Stomach (tissue), 8 donors: ENCODE measurements at regions not wholly inside any gene's neighbourhood (a gene's known extent, or its start where the extent isn't known, plus 50 kb on each side); places are given as distances from the start of the nearest gene placed in this dataset.

ENCODE experiments used
- DNase-seq, 2 donors: peaks; one replicate each; pipeline versions ENCODE4 v3.0.0 to v3.0.0-alpha.2; 2013 to 2019
- H3K27ac ChIP-seq, 5 donors: fragments of 200-600 bp in 4 of 5; sonication (generic) in 4 of 5; one replicate each; pipeline ENCODE4 v1.5.1; 2013 to 2019; ENCODE audit warnings: mild to moderate bottlenecking in 1 of 5, moderate library complexity in 1 of 5
- H3K27me3 ChIP-seq, 3 donors: fragments of 200-600 bp; sonication (generic); one replicate each; pipeline ENCODE4 v1.5.1; 2017 to 2019; ENCODE audit warnings: mixed run types in 1 of 3
- H3K36me3 ChIP-seq, 4 donors: fragments of 200-600 bp; sonication (generic); 1 replicate in 3 of 4; 2 replicates in 1 of 4; pipeline ENCODE4 v1.5.1; 2016 to 2019
- H3K4me1 ChIP-seq, 4 donors: fragments of 200-600 bp; sonication (generic); one replicate each; pipeline ENCODE4 v1.5.1; 2016 to 2019
- H3K4me3 ChIP-seq, 4 donors: fragments of 200-600 bp; sonication (generic) in 3 of 4; one replicate each; pipeline ENCODE4 v1.5.1; 2016 to 2019; ENCODE audit warnings: mild to moderate bottlenecking in 1 of 4
- H3K9me3 ChIP-seq, 4 donors: fragments of 200-600 bp; sonication (generic); one replicate each; pipeline ENCODE4 v1.5.1; 2016 to 2019
- CTCF ChIP-seq, 7 experiments: fragments of 450-650 bp in 4 of 7; fragments of 200-600 bp in 3 of 7; sonication (generic) in 3 of 7; IDR thresholded peaks; one replicate each; pipeline ENCODE4 v1.5.1; 2016 to 2019; ENCODE audit warnings: antibody characterized with exemption in 7 of 7, control low read depth in 2 of 7, mild to moderate bottlenecking in 1 of 7
- EP300 ChIP-seq: sonication (generic); formaldehyde crosslinking; IDR thresholded peaks from one replicate; pipeline ENCODE4 v1.6.1; 2017; ENCODE audit warnings: antibody characterized with exemption
- POLR2A ChIP-seq, 4 donors: fragments of 450-650 bp; IDR thresholded peaks; one replicate each; pipeline ENCODE4 v1.6.1; 2016; ENCODE audit warnings: antibody characterized with exemption in 4 of 4, control low read depth in 2 of 4, mild to moderate bottlenecking in 1 of 4, moderate library complexity in 1 of 4
- POLR2AphosphoS5 ChIP-seq, 3 donors: sonication (generic); formaldehyde crosslinking; IDR thresholded peaks; one replicate each; pipeline ENCODE4 v1.6.1; 2016; ENCODE audit warnings: antibody characterized with exemption in 3 of 3
- WGBS, 5 donors: extraction: QIAGEN DNeasy Blood & Tissue Kit in 3 of 5; methylation state at CpG; one replicate each; pipeline versions ENCODE4 v1.1.5 to v1.1.7; 2013 to 2018; 5-methylcytosine and 5-hydroxymethylcytosine counted together
- intact Hi-C: fragments of 100-400 bp; cut with DNase I; formaldehyde crosslinking; loops from one replicate; pipeline ENCODE4 v1.15.1; 2023; ENCODE audit warnings: low total_unique reads
- donor health status: healthy with polysubstance abuse.
- donor health status: Bipolar disorder and iron deficiency.
- donor health status: healthy.

- TF ChIP-seq POLR2A (IDR thresholded peaks at IDR 0.05) (no peak), POLR2AphosphoS5 (IDR thresholded peaks at IDR 0.05) (no peak), EP300 (no peak)
- Histone ChIP-seq H3K36me3 (no peaks in the 10 kb centered on the region), H3K9me3 (peaks cover 0 to 18% (median 8%) of the 10 kb centered on the region in 4 donors), H3K27me3 (no peaks in the 10 kb centered on the region), H3K4me3 (no peak overlapping the region), H3K4me1 (no peaks in the 10 kb centered on the region), H3K27ac (no peak overlapping the region)
- DNase-seq, result no peak
- intact Hi-C loops, result no loop called here
Measured at GRCh38 chr4:182113779-182114178, 129.4 kb upstream of the TENM3 start.

GRCh38 chr4:182124359-182124758, 118.8 kb upstream of the TENM3 start:
- H3K4me1 ChIP-seq, result no peaks in the 10 kb centered on the region
- no peaks in the 10 kb centered on the region for H3K27me3 ChIP-seq
- intact Hi-C loops, result no loop called here
- TF ChIP-seq POLR2A (IDR thresholded peaks at IDR 0.05) (no peak), CTCF (IDR thresholded peaks at IDR 0.05) (no peak), EP300 (no peak), POLR2AphosphoS5 (IDR thresholded peaks at IDR 0.05) (no peak)
- no peak overlapping the region for H3K27ac ChIP-seq
- H3K36me3 ChIP-seq, result no peaks in the 10 kb centered on the region
- H3K4me3 ChIP-seq, result no peak overlapping the region
- H3K9me3 ChIP-seq, result peaks cover 0 to 27% (median 15%) of the 10 kb centered on the region in 4 donors
- DNase-seq, result no peak
- WGBS, 5 donors, result 82 to 89% (median 85%) methylated on average over 7 of the region's 7 CpGs

GRCh38 chr4:182126096-182126495, 117.1 kb upstream of the TENM3 start:
- DNase-seq, result no peak
- H3K36me3 ChIP-seq, result no peaks in the 10 kb centered on the region
- H3K27ac ChIP-seq, result no peak overlapping the region
- H3K4me1 ChIP-seq, result no peaks in the 10 kb centered on the region
- H3K27me3 ChIP-seq, result no peaks in the 10 kb centered on the region
- H3K4me3 ChIP-seq, result no peak overlapping the region
- WGBS, 5 donors, result 70 to 78% (median 74%) methylated on average over 5 of the region's 5 CpGs
- intact Hi-C loops, result no loop called here
- TF ChIP-seq EP300 (no peak), CTCF (IDR thresholded peaks at IDR 0.05) (no peak), POLR2A (IDR thresholded peaks at IDR 0.05) (no peak), POLR2AphosphoS5 (IDR thresholded peaks at IDR 0.05) (no peak)
- peaks cover 0 to 23% (median 12%) of the 10 kb centered on the region in 4 donors for H3K9me3 ChIP-seq

- Histone ChIP-seq H3K36me3 (no peaks in the 10 kb centered on the region), H3K4me1 (no peaks in the 10 kb centered on the region), H3K27me3 (no peaks in the 10 kb centered on the region), H3K9me3 (peaks cover 0 to 17% (median 12%) of the 10 kb centered on the region in 4 donors), H3K4me3 (no peak overlapping the region), H3K27ac (no peak overlapping the region)
- 81 to 89% (median 88%) methylated on average over 2 of the region's 2 CpGs for WGBS, 5 donors
- TF ChIP-seq EP300 (no peak), POLR2A (IDR thresholded peaks at IDR 0.05) (no peak), CTCF (IDR thresholded peaks at IDR 0.05) (no peak), POLR2AphosphoS5 (IDR thresholded peaks at IDR 0.05) (no peak)
- DNase-seq, result no peak
- intact Hi-C loops, result no loop called here
Measured at GRCh38 chr4:182126603-182127002, 116.6 kb upstream of the TENM3 start.

- 78 to 87% (median 85%) methylated on average over 3 of the region's 3 CpGs for WGBS, 5 donors
- DNase-seq, result no peak
- H3K4me3 ChIP-seq, result no peak overlapping the region
- intact Hi-C loops, result no loop called here
- TF ChIP-seq POLR2A (IDR thresholded peaks at IDR 0.05), result no peak
- TF ChIP-seq CTCF (IDR thresholded peaks at IDR 0.05), result no peak
- no peak for TF ChIP-seq POLR2AphosphoS5 (IDR thresholded peaks at IDR 0.05)
- TF ChIP-seq EP300, result no peak
- H3K27ac ChIP-seq, result no peak overlapping the region
- H3K4me1 ChIP-seq, result no peaks in the 10 kb centered on the region
- no peaks in the 10 kb centered on the region for H3K9me3 ChIP-seq
- no peaks in the 10 kb centered on the region for H3K36me3 ChIP-seq
- peaks cover 0 to 12% (median 0%) of the 10 kb centered on the region in 3 donors for H3K27me3 ChIP-seq
Measured at GRCh38 chr4:182133033-182133432, 110.2 kb upstream of the TENM3 start.
